ENCODE measurements at regions not wholly inside any gene's neighbourhood (a gene's known extent, or its start where the extent isn't known, plus 50 kb on each side); places are given as distances from the start of the nearest gene placed in this dataset.
"Not testable (repeated sequence)": the region's sequence is repeated elsewhere in the genome, so short reads cannot be mapped to it uniquely, and the experiment has no call there.

DNA sequence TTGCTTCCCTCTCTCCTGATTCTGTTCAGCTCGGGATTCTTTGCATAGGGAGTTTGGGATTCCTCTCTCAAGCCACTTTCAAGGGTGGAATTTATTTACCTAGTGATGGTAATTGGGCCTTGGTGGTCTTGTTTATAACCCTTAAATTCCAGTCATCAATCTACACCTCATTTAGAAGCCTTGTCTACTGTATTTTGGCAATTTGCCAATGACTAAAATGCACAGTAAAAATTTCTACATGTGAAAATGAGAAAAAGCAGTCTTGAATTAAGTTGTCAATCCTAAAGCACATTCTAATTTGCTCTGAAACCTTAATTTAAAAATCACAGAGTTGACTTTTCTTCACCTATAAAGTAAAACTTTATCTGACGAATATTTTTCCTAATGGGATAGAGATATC lies 749.2 kb upstream of the CRIM1 start:
- no peak for DNase-seq (ENCODE audit: low spot score)
- no peak for ATAC-seq

DNA sequence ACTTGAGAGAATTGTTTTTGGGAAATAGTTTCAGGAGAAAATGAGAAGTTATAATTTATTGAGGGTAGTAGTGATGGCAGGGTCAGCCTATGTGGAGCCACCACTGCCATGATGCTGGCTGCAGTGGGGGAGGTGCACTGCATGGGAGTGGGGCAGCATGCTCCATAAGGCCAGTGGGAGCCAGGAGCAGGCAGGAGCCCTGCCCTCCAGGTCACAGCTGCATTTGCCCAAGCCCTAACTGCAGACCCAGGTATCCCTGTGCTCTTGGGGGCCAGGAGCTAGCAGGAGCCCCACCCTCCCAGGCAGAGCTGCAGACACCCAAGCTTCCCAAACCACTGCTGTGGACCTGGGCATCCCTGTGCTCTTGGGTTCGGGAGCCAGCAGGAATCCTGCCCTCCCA lies 757.3 kb upstream of the CRIM1 start:
- no peak for DNase-seq (ENCODE audit: low spot score)
- ATAC-seq: no peak

DNA sequence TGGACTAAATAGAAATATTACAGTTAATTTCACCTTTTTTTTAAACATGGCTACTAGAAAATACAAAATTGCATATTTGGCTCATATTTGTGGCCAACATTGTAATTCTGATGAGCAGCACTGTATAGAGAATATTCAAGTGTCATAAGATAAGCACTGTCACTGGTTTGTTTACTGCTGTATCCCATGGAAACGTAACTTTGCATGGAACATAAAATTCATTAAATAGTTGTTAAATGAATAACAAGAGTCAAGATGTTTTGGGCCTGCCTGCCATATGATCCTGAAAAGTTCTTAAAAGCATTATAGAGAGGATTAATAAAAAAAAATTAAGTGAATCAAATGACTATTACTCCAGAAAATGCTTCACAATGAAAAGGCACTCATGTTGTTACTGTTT lies 763.7 kb upstream of the CRIM1 start:
- ATAC-seq: no peak
- DNase-seq (ENCODE audit: low spot score): no peak

DNA sequence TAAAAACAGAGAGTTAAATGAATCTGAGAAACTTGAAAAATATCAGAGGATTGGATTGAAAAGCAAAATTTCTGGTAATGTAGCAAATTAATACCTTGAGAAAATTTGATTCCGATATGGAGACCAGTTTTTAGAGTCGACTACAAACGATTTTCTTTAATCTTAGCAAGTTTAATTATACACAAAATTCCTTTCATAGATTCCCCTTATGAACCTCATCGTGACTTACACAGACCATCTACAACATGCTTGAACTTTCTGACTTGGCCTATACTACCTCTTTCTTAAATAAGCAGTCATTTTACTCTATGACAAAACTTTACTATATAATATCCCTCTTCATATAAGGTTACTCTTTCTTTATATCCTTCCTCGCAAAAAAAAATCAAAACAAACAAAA lies 769.6 kb upstream of the CRIM1 start:
- ATAC-seq: no peak

DNA sequence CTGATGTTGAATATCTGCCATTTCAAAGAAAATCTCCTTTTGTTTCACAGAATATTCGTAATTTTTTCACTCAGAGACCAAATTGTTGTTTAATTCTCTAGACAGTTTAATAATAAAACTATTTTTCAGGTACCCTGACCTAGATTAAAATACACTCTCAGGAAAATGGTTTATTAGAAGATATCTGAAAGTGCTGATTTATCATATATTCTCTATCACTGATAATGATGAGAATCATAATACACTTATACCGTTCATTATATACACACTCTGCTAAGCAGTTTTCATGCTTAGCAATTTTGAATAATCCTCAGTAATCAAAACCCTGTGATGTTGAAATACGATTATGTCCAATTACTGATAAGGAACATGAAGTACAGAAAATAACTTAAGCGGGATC lies 772.9 kb upstream of the CRIM1 start:
- no peak for ATAC-seq

More for the DNA sequence above, 769.6 kb upstream of the CRIM1 start:
- DNase-seq (ENCODE audit: low spot score): no peak

DNA sequence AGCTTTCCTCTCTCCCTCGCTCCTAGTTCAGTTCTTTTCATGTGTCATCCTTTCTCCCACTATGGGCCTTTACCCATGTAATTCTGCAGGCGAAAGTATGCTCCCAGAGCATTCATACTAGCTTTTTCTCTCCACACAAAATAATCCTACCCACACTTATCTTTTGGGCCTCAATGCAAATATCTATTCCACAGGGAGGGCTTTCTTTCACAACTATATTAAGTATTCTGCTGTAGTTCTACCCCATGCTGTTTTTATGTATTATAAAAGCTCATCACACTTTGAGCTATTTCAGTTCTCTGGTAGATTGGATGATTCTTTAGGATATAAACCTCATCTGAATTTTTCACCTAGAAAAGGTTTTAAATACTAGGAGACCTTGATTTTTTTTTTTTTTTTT lies 774.6 kb upstream of the CRIM1 start:
- DNase-seq (ENCODE audit: low spot score) (no peak), ATAC-seq (no peak)

More for the DNA sequence above, 772.9 kb upstream of the CRIM1 start:
- no peak for DNase-seq (ENCODE audit: low spot score)

DNA sequence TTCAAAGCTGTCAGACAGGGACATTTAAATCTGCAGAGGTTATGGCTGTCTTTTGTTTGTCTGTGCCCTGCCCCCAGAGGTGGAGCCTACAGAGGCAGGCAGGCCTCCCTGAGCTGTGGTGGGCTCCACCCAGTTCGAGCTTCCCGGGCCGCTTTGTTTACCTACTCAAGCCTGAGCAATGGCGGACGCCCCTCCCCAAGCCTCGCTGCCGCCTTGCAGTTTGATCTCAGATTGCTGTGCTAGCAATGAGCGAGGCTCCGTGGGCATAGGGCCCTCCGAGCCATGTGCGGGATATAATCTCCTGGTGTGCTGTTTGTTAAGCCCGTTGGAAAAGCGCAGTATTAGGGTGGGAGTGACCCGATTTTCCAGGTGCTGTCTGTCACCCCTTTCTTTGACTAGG lies 787.0 kb upstream of the CRIM1 start:
- ATAC-seq; DNase-seq (ENCODE audit: low spot score): not testable (repeated sequence)

DNA sequence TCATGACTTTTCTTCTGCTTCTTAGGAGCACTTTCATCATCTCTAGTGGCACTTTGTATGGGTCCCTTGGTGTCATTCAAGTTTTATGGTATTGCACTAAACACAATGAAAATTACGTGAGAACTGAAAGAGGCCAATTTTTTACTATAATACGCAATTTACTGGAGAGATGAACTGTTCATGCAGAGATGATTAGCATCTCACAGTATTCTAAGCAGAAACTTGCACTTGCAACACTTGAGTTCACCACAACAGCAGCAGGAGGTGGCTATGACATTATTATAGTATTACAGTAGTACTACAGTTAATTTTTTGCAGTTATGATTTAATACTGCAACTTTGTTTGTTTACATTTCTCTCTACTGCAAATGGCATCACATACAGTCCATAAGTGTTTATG lies 793.1 kb upstream of the CRIM1 start:
- DNase-seq (ENCODE audit: low spot score) (no peak), ATAC-seq (no peak)

DNA sequence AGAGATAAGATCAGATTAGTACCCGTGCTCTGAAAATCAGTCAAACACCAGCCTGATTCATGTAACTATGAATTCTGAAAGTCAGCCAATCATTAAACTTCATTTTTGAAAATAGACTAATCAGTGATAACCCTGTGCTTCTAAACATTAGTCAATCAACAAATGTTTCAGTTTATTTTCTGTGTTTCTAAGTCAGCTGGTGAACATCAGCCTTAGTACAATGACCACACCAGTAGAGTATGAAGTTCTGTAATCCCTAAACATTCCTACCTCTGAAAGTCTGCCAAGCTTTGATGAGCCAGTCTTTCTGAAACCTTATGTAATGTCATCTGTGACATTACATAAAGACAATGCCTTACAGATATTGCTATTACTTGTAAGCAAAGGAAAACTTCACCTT lies 807.4 kb upstream of the CRIM1 start:
- ATAC-seq: no peak
- no peak for DNase-seq (ENCODE audit: low spot score)

DNA sequence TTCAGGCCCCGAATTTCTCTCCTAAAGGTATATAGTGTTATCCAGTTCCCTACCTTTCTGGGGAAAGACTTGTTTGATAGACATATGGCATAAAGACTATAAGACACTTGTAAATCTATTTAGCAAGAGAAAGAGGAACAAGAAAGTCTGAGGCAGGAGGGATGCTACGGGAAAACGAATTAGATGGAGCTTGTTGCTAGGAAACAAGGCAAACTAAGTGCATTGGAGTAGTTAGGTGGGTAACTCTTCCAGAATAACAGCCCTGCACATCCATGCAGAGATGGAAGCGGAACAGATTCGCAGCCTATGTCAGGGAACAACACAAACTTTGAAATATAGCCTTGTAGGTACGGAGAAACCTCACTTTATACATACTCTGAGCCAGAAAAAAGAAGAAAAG lies 810.3 kb upstream of the CRIM1 start:
- DNase-seq (ENCODE audit: low spot score) (no peak), ATAC-seq (no peak)

DNA sequence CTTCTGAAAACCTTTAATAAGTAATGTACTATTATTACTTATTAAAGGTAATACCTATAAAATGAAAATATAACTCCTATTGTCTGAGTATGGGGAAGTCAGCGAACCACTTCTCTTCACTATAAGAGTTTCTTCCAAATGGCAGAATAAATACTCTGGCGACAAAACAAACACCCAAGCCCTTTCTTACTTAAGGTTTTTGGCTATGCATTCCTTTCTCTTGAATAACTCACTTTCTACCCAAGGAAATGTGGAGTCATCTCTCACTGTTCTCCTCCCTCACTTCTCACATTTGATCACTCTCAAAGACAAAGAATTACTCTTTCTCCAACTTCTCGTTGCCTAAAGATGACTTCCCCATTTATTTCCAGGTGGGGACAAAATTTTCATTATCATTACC lies 816.8 kb upstream of the CRIM1 start:
- ATAC-seq (no peak), DNase-seq (ENCODE audit: low spot score) (no peak)

DNA sequence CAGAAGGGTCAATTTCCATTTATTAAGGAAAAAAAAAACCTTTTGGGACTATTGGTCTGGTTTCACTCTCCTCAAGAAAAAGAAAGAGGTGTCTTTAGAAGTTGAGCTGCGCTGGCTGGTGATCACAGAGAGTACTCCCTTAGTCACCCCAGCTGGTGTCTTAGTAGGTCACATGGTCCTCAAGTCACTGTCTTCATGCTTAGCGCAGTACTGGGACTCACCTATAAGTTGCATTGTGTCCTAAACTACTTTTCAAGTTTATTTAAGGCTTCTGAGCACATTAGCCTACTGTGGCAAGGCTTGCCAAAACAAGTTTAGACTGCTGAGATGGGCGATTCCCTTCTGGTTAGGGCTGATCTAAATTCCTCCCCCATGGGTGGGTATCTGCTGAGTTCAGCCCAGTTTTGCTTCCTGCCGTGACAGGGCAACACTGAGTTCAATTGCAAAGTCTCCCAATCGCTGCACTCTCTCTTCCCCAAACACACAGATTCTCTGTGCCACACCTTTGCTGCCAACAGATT lies 824.9 kb upstream of the CRIM1 start:
- ATAC-seq (no peak), DNase-seq (ENCODE audit: low spot score) (no peak)

DNA sequence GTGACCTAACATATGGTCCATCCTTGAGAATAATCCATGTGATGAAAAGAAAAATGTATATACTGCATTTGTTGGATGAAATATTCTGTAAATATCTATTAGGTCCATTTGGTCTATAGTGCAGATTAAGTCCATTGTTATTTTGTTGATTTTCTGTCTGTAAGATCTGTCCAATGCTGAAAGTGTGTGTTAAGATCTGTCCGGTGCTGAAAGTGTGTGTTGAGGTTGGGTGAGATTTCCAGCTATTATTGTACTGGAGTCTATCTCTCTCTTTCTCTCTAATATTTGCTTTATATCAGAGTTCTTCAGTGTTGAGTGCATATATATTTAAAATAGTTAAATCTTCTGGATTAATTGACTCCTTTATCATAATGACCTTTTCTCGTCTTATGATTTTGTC lies 828.8 kb upstream of the CRIM1 start:
- DNase-seq (ENCODE audit: low spot score): no peak

DNA sequence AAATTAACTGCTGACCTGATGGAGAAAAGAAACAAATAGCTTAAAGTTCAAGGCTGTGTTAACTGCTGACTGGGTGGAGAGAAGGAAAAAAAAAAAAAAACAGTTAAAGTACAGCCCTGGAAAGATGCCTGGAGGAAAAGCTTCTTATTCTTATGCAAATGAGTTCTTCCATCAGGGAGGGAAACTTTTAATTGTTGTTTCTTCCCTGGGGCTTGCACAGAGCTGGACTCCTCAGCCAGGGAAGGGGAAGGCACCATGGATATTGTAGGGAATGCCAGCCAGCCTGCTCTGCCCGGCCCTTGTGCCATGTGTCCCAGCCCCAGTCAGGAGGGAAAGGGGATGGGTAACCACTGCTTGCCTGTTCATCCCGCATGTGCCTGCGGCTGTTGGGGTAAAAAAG lies 833.1 kb upstream of the CRIM1 start:
- ATAC-seq (no peak), DNase-seq (ENCODE audit: low spot score) (no peak)

More for the DNA sequence above, 828.8 kb upstream of the CRIM1 start:
- no peak for ATAC-seq

DNA sequence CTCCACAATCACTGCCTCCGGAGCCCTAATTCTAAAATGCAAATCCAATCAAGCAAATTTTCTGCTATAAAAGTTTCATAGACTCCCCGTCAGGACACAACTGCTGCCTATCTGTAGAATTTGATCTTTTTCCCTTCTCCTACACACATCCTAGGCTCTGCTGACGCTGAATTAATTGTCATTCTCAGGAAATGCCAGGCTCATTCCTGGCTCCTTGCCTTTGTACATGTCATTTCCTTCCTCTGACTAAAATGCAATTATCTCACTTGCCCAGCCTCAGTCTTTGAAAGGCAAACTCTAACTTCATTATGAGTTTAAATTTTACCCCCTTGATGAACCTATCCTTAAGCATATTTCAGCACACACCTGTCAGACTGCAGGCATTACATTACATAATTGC lies 844.9 kb upstream of the CRIM1 start:
- DNase-seq (ENCODE audit: low spot score): no peak
- no peak for ATAC-seq

DNA sequence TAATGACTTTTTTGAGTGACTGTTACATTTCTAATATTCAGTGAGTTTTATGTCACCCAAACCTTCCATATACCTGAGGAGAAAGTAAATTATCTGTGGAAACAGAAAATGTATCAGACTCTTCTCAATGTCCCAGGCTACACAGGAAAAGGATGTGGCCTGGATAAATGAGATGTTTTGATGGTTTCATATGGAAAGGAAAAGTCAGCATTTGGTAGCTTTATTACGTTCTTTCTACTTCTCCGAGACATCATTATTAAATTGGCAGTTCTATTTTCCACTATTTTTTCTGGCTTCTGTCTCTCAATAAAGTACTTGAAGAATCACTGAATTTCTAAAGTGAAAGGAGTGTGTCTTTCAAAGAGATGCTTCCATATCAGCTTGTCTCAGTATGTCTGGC lies 847.0 kb upstream of the CRIM1 start:
- ATAC-seq: no peak

DNA sequence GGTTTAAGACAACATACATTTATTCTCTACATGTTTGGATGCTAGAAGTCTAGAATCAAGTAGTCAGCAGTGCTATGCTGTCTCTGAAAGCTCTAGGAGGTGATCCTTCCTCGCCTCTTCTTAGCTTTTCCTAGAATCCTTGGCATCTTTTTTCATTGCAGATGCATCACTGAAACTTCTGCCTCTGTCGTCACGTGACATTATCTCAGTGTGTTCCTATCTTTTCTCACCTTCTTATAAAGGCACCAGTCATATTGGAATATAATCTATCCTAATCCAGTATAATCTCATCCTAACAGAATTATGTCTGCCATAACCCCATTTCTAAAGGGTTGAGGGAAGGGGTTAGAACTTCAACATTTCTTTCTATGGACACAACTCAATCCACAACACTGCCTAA lies 851.2 kb upstream of the CRIM1 start:
- ATAC-seq: no peak
- no peak for DNase-seq (ENCODE audit: low spot score)

More for the DNA sequence above, 847.0 kb upstream of the CRIM1 start:
- DNase-seq (ENCODE audit: low spot score): no peak

DNA sequence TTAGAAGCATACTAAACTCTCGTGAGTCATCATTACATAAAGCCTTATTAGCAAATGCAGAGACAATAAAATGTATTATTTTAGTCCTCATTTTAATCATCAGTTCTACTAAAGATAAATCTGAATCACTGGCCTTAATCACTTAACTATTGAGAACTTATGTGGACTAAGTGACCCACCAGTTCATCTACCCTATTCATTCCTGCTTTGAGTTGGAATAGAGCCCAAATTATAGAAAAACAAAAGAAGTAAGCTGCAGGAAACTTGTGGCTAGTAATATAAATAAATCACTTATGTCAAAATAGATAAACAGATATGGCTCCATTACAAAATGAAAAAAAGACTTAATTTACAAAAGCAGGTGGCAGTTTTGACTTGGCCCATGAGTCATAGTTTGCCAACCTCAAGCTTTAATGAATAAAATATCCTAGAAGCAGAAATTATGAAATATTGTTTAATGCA lies 851.8 kb upstream of the CRIM1 start:
- DNase-seq (ENCODE audit: low spot score): no peak
- no peak for ATAC-seq

DNA sequence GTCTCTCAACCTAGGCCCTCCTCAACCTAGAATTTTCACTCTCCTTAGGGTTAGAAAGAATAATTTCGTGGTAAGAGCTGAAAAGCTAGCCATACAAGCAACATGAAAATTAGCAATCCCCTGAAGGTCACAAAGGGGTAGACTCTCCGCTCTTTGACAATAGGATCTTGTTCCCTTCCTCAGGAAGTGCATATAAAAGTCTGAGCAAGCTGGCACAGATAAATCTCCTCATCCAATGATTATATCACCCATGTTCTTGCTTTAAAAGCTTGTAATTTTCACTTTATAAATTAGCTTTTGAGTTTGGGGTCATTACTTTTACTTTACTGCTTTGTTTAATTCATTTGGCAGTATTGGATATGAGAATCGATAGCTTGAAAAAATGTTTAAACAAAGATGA lies 852.3 kb upstream of the CRIM1 start:
- ATAC-seq: no peak
- DNase-seq (ENCODE audit: low spot score): no peak

DNA sequence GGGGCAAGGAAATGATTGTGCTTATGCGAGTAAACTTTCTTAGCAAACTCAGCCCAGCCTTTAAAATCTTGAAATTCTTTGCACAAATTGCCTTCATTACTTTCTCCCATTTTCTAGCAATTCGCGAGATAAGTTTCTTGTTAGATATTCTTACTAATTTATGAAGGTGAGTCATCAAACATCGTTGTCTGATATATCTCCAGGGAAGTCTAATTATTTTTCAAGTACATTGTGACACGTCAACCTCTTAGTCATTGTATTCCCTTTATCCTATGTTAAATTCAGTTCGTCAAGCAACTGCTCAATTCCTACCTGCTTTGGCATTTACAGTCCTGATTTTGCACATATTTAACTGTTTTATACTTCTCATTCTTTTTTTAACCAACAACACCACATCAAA lies 854.5 kb upstream of the CRIM1 start:
- DNase-seq (ENCODE audit: low spot score) (no peak), ATAC-seq (no peak)

DNA sequence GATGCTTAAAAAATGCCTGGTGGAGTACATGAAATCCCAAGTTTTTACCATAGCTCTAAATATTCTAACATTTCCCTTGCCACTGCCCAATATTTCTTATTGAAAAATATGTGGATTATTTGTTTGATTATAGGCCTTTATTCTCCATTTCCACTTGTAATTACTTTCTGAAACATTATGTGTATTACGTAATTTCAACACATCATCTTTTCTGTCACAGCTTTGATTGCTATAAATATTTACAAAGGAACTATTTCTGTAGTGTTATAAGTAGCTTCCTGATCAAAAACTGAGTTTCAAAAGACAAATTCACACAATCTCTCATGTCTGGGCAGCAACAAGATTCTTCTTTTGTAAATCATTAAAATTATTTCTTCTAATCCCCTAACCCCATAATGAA lies 859.6 kb upstream of the CRIM1 start:
- no peak for ATAC-seq

DNA sequence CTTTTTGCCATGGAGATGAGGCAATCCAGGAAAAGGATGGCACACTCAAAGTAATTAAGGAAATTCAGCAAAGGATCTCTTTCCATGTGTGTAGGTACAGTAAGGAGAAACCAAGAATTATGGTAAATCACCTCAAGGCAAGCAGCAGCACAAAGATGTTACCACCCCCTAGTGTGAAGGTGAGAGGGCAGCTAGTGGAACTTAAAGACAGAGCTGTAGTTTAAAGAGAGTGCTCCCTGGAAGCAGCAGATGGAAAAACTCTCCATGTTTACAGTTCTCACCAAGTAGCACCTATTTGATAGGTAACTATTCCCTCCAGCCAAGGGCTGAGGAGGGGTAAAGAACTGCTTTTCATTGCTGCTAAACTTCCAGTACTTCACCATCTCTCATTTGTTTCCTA lies 860.4 kb upstream of the CRIM1 start:
- DNase-seq (ENCODE audit: low spot score) (no peak), ATAC-seq (no peak)

More for the DNA sequence above, 859.6 kb upstream of the CRIM1 start:
- DNase-seq (ENCODE audit: low spot score): no peak

DNA sequence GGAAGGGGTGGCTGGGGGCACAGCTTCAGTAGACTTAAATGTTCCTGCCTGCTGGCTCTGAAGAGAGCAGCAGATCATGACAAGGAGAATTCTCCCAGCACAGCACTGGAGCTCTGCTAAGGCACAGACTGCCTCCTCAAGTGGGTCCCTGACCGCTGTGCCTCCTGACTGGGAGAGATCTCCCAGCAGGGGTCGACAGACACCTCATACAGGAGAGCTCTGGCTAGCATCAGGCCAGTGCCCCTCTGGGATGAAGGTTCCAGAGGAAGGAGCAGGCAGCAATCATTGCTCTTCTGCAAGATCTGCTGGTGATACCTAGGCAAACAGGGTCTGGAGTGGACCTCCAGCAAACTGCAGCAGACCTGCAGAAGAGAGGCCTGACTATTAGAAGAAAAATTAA lies 877.5 kb upstream of the CRIM1 start:
- not testable (repeated sequence) for DNase-seq (ENCODE audit: low spot score); ATAC-seq

DNA sequence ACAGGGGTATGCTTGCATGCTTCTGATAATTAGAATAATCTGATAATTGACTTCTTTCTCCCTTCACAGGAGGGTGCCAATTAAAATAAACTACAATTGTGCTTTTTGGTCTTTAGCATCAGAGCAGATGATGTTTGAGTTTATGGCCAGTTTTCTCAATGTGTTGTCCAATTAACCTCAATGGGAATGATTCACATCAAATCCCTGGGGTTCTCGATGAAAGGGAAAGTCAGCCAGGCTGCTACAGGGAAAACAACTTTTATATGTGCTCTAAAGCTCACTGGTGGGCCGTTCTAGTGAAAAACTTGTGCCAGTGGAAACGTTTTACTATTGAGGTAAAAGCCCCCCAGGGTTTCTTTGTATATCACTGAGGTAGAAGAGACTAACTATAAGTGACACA lies 887.3 kb upstream of the CRIM1 start:
- no peak for ATAC-seq
- DNase-seq (ENCODE audit: low spot score): no peak

All from left lobe of liver (tissue), 2 donors.